ENCODE measurements at regions not wholly inside any gene's neighbourhood (a gene's known extent, or its start where the extent isn't known, plus 50 kb on each side); places are given as distances from the start of the nearest gene placed in this dataset.

DNA sequence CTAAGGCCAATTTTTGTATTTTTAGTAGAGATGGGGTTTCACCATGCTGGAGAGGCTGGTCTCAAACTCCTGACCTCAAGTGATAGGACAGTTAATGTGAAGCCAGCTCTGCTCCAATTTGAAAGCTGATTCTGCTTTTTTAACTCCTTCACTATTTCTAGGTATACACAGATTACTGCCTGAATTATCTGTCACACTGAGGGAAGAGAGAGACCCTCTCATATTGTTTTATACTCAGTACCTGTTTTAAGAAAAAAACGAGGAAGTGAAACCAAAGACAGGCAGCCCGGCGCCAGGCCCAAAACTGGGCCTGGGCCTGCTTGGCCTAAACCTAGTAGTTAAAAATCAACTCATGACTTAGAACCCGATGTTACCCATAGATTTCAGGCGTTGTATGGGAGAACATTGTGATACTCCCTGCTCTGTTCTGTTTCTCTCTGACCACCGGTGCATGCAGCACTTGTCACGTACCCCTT lies 1601.5 kb upstream of the PCDH10 start:
- TF ChIP-seq EZH2 (IDR thresholded peaks at IDR 0.05; ENCODE audit: insufficient read depth, poor library complexity, severe bottlenecking) (no peak), EZH2phosphoT487 (IDR thresholded peaks at IDR 0.05; ENCODE audit: insufficient read depth, low read depth) (no peak)

Measured in GM23248 (cell line).